ENCODE measurements at regions not wholly inside any gene's neighbourhood (a gene's known extent, or its start where the extent isn't known, plus 50 kb on each side); places are given as distances from the start of the nearest gene placed in this dataset.
"Not testable (repeated sequence)": the region's sequence is repeated elsewhere in the genome, so short reads cannot be mapped to it uniquely, and the experiment has no call there.

- DNase-seq (ENCODE audit: low read depth) = no peak
- no peak overlapping the region for H3K4me3 ChIP-seq (ENCODE audit: low read depth, low read length)
- no peak for TF ChIP-seq CTCF (IDR thresholded peaks at IDR 0.05; ENCODE audit: low read depth, low read length, missing control alignments)
Observed at GRCh38 chr7:153103202-153103601, 343.6 kb downstream of the ACTR3B start.

- DNase-seq (ENCODE audit: low read depth) = no peak
- no peak overlapping the region for H3K4me3 ChIP-seq (ENCODE audit: low read depth, low read length)
- TF ChIP-seq CTCF (IDR thresholded peaks at IDR 0.05; ENCODE audit: low read depth, low read length, missing control alignments) = no peak
Observed at GRCh38 chr7:153107826-153108225, 348.3 kb downstream of the ACTR3B start.

- H3K4me3 ChIP-seq (ENCODE audit: low read depth, low read length) = no peak overlapping the region
- no peak for TF ChIP-seq CTCF (IDR thresholded peaks at IDR 0.05; ENCODE audit: low read depth, low read length, missing control alignments)
- DNase-seq (ENCODE audit: low read depth) = no peak
Observed at GRCh38 chr7:153109566-153109965, 350.0 kb downstream of the ACTR3B start.

- no peak overlapping the region for H3K4me3 ChIP-seq (ENCODE audit: low read depth, low read length)
- TF ChIP-seq CTCF (IDR thresholded peaks at IDR 0.05; ENCODE audit: low read depth, low read length, missing control alignments) = no peak
- DNase-seq (ENCODE audit: low read depth) = no peak
Observed at GRCh38 chr7:153110606-153111005, 351.1 kb downstream of the ACTR3B start.

- H3K4me3 ChIP-seq (ENCODE audit: low read depth, low read length); DNase-seq (ENCODE audit: low read depth): not testable (repeated sequence)
Observed at GRCh38 chr7:153122255-153122654, 362.7 kb downstream of the ACTR3B start.

- TF ChIP-seq CTCF (IDR thresholded peaks at IDR 0.05; ENCODE audit: low read depth, low read length, missing control alignments) = no peak
- no peak for DNase-seq (ENCODE audit: low read depth)
- no peak overlapping the region for H3K4me3 ChIP-seq (ENCODE audit: low read depth, low read length)
Observed at GRCh38 chr7:153130052-153130451, 370.5 kb downstream of the ACTR3B start.

- no peak overlapping the region for H3K4me3 ChIP-seq (ENCODE audit: low read depth, low read length)
- no peak for DNase-seq (ENCODE audit: low read depth)
- TF ChIP-seq CTCF (IDR thresholded peaks at IDR 0.05; ENCODE audit: low read depth, low read length, missing control alignments) = no peak
Observed at GRCh38 chr7:153151766-153152165, 392.2 kb downstream of the ACTR3B start.
